NCI-H2081 treated with DMSO at 0.1 percent for 48 hours (cell line): ENCODE measurements at regions not wholly inside any gene's neighbourhood (a gene's known extent, or its start where the extent isn't known, plus 50 kb on each side); places are given as distances from the start of the nearest gene placed in this dataset.

ENCODE experiments used
- DNase-seq: peaks from one replicate; lab custom pipeline; 2025; lab: John Stamatoyannopoulos, UW

DNA sequence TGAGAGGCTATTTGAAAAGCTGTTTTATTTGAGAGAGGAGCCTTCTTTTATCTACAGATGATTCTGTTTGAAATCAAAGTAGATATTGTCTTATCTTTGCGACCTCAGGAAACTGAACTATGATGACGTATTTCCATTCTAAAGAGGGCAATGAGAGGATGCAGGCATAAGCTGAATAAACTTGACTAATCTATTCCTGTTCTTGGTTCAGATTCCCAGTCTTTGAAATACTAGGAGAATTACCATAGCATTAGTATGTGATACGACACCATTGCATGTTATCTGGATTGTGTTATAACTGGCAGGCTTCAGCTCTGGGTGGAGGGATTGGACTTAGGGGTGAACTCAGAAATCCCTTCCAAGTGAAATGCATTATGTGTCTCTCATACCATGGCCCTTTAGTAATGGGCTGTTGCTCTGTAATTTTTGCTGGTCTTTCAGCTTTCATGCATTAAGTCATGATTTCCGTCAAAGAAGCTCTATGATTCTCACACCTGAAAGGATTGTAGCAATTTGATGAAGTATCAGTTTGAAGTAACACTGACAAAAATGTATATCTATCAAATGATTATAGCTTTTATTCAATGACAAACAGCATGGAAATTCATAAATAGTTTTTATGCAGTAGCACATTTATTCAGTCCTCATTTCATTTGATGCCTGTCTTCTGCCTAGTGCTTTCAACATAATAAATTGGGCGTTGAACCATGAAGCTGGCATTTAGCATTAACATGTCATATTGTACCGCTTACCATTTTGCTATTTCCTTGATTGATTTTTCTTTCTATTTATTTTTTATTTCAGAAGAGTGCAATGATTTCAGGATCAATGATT lies 138.4 kb upstream of the SPACA1 start:
- no peak for DNase-seq

DNA sequence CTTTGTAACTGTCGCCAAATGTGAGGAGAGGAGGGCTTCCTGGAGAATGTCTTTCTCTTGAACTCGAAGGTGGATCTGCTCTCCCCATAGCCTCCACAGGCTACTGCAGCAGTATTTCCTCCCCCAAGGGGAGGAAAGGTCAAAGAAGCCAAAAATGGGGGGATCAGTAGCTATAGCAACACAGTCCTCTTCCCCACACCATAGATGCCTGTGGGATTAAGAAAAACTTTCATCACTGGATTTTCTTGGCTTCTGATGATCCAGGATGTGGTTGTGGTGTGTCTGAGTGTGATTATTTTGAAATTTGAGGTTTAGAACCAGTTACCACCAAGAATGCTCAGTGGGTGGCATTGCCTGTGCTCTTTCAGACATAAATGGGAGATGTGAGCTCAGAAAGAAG lies 140.1 kb upstream of the SPACA1 start:
- no peak for DNase-seq

GRCh38 chr6:87905101-87905641 lies 142.5 kb upstream of the SPACA1 start:
- DNase-seq: no peak

GRCh38 chr6:87904011-87904410 lies 143.6 kb upstream of the SPACA1 start:
- no peak for DNase-seq

- DNase-seq: no peak
These were observed 144.3 kb upstream of the SPACA1 start for GRCh38 chr6:87903323-87903722.

DNA sequence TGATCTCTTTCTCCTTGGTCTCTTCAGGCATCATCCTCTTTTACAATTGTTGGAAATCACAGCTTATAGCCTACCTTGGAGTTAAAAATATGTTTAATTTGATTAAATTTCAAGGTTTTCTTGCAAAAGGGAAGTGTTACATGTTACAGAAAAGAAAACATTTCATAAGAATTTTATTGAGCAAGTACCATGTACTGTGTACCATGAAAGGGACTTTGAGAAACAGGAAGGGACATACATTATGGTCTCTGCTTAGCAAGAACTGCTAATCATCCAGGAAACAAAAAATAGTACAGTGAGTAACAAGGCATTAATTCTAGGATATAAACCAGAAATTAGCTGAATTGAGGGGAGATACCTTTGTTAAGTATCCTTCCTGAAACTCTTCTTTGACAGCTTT lies 145.3 kb upstream of the SPACA1 start:
- no peak for DNase-seq

DNA sequence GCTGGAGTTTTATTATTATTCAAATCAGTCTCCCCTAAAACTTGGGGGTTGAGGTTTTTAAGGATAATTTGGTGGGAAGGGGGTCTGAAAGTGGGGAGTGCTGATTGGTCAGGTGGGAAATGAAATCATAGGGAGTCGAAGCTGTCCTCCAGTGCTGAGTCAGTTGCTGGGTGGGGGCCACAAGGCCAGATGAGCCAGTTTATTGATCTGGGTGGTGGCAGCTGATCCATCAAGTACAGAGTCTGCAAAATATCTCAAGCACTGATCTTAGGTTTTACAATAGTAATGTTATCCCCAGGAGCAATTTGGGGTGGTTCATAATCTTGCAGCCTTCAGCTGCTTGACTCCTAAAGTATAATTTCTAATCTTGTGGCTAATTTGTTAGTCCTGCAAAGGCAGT lies 146.0 kb upstream of the SPACA1 start:
- DNase-seq: no peak

DNA sequence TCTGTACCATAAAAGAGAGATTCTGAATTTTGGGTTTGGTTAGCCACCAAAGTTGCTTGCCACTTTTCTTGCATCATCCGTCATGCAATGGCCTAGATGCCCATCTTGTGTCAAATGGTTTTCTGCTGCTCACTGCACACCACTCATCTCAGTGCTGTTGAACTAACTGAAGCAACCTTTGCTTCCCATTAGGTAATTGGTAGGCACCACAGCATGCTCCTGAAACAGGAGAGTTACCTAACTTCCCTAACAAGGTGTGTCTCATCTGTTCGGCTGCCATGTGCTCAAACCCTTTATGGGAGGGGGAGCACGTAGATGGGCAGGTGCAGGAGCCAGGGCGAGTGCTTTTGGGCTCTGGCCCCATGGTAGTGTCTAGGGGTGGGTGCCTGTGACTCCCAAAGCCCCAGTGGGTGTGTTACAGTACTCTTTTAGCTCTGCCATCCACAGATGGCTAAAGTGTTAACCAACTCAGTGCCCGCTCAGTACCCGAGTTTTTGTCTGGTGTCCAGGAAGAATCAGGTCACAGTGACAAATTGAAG lies 147.4 kb upstream of the SPACA1 start:
- DNase-seq: no peak

DNA sequence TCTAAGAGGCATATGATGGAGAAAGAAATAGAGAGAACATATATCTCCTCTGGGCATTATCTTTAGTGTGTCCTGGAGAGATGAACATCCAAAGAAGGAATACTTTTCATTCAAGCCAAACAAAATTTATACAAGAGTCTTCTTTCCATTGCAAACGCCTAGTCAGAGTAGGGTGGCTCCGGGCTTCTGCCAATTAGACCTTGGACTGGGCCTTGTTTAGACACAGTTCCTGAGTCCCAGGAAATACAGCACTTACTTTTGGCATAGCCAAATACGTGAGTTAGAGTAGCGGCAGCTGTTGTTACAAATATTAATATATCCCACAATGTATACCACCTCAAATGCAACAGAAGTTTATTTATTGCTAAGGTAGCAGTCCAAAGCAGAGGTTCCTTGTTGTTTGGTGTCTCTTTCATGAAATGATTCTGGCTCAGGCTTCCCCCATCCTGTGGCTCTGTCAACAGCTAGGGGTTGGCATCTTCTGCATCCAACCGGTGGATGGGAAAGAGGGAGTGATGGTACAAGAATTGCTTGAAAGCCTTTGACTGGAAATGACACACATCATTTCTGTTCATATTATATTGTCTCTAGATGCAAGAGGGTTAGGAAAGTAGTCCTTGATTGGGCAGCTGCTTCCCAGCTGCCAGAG lies 148.0 kb upstream of the SPACA1 start:
- DNase-seq: no peak

- DNase-seq: no peak
These were observed 150.0 kb upstream of the SPACA1 start for GRCh38 chr6:87897663-87898062.

DNA sequence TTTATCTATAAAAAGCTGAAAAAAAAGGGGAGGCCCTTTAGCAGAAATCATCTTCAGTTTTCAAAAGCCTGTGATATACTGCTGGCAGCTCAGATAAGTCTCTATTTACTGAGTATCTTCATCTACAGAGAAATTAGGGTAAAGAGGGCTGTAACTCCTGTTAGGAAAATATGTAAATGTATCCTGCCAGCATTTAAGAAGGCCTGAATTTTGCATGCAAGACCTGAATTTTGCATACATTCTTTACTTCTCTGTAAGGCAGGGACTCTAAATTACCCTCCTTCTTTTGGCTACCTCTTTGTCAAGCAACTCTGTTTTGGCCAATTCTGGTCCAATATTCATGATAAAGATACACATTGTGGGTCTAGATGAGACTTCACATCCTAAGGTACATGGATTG lies 150.6 kb upstream of the SPACA1 start:
- DNase-seq: no peak

DNA sequence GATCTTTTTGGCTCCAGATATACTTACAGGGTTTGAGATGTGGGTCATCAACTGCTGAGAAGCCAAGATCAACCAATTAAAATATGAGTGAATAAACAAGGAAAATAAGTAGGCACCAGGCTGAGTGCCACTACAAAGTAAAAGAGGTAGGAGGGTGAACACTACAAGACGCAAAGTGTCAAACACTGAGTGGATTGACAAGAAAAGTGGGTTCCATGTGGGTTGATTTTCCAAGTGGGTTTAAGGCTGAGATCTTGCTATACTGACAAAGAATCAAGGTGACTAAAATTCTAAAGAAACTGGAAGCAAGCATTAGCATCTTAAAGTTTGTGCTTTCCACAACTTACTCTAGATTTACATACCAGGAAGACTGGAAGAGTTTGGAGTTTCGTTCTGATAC lies 160.4 kb upstream of the SPACA1 start:
- DNase-seq: no peak

DNA sequence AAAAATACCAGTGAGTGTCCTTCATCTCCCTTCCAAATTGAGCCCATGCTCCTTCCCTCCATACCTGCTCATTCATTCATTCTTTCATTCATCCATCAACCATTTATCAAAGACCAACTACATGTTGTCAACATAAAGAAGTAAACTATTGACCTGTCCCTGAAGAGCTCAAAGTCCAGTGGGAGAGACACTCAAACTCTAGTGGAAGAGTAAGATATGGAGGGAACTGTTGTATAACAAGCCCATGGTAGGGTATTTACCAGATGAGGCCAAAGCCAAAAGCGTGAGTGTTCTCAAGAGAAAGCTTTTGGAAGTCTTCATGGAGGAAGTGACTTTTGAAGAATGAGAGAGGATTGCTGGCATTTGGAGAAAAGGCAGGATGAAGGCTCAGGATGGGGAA lies 163.4 kb upstream of the SPACA1 start:
- DNase-seq: no peak

GRCh38 chr6:87881342-87881895 lies 166.2 kb upstream of the SPACA1 start:
- DNase-seq: no peak

- no peak for DNase-seq
These were observed 168.3 kb upstream of the SPACA1 start for GRCh38 chr6:87879132-87879861.

DNA sequence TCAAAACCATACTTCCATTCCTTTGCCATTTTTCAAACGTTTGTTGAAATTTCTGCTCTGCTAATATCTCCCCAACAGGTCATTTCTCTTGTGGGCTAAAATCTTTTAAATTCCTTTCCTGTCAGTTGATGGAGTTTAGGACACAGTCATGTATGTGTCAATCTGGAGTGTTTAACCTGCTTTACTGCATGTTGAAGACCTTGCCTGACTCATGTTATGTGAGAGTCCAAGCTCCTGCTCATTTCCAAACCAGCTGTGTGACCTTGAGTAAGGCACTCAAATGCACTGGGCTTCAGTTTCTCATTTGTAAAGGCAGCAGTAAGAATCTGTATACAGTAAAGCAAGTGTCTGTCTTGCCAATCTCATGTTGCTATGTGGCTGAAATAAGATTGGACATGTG lies 171.9 kb upstream of the SPACA1 start:
- no peak for DNase-seq

- DNase-seq: no peak
These were observed 171.5 kb upstream of the AKIRIN2 start for GRCh38 chr6:87873556-87873955.

DNA sequence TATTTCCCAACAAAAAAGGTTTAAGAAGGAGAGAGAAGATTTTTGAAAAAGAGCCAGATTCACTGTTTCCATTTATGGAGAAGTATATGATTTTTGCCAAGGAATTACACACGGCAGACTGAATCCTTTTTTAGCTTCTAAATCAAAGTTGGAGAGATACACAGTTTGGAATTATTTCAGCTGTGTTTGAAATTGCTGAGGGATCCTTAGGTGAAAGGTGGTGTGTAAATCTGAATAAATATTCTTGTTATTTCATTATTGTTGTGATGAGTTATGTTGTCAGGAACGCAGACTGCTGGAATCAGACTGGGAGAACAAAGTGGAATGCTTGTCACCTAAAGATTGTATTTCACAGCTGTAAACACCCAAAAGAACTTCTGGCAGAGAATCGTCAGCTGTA lies 168.5 kb upstream of the AKIRIN2 start:
- no peak for DNase-seq

GRCh38 chr6:87869064-87869905 lies 167.3 kb upstream of the AKIRIN2 start:
- DNase-seq: no peak

DNA sequence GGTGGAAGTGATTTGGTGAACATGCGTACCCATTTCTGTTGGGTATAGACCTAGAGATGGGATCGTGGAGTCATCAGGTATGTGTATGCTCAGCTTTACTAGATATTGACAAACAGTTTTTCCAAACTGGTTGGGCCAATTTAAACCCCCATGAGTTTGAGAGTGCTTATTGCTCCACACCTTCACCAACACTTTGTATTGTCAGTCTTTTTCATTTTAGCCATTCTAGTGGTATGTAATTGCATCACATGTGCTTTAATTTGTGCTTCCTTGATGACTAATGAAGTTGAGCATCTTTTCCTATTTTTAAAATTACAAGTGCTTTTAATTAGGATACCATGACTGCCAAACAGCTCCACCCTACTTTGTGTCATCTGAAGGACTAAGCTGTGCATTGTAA lies 158.9 kb upstream of the AKIRIN2 start:
- DNase-seq: no peak

DNA sequence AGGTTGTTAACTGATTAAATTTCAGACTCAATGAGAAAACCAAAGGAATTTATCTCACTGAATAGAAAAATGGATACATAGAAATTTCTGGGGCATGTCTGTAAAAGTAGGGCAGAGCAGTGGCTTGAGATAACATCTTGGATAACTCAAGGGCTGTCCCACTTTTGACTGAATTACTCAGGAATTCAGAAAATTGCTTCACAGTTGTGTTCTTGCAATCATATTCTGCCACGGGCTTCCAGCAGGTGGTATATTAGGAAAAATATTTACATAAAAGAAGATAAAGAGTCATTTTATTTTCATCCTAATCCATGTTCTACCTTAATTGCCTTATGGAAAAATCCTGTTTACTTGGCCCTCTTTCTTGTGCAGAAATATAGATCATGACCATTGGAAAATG lies 156.4 kb upstream of the AKIRIN2 start:
- DNase-seq: no peak
